MG63 (cell line): ENCODE measurements at regions not wholly inside any gene's neighbourhood (a gene's known extent, or its start where the extent isn't known, plus 50 kb on each side); places are given as distances from the start of the nearest gene placed in this dataset.
"Not testable (repeated sequence)": the region's sequence is repeated elsewhere in the genome, so short reads cannot be mapped to it uniquely, and the experiment has no call there.

ENCODE experiments used
- DNase-seq: peaks from one replicate; pipeline ENCODE4 v3.0.0-alpha.2; 2020
- H3K27me3 ChIP-seq: fragments of 250-450 bp; sonication (Bioruptor Pico); 2 replicates; pipeline ENCODE4 v1.5.1; 2020; ENCODE audit warnings: mild to moderate bottlenecking, moderate library complexity
- H3K36me3 ChIP-seq: fragments of 250-450 bp; sonication (Bioruptor Pico); 2 replicates; pipeline ENCODE4 v1.5.1; 2020; ENCODE audit warnings: mild to moderate bottlenecking, moderate library complexity
- H3K4me3 ChIP-seq: fragments of 250-450 bp; sonication (Bioruptor Pico); 2 replicates; pipeline ENCODE4 v1.5.1; 2020; ENCODE audit warnings: mild to moderate bottlenecking, moderate library complexity
- H3K9me3 ChIP-seq: fragments of 250-450 bp; sonication (Bioruptor Pico); 2 replicates; pipeline ENCODE4 v1.5.1; 2020; ENCODE audit warnings: mild to moderate bottlenecking, moderate library complexity

DNA sequence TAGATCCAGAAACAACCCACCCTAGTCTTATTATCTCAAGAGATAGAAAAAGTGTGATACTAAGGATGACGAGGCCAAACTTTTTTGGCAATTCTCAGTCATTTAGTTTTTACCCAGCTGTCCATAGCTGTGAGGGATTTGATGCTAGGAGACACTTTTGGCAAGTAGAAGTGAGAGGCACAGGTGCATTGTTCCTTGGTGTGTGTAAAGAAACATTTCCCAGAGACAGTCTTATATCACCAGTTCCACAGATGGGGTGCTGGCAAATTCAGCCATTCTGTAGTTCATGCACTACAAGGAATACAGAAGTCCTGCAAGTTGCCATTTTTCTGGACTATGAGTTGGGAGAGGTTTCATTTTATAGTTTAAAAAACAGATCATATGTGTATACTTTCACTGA lies 403.3 kb upstream of the GHITM start:
- H3K9me3 ChIP-seq = no peaks in the 10 kb centered on the region; the same call in 1 of the 2 replicates
- DNase-seq = no peak
- H3K27me3 ChIP-seq = no peaks in the 10 kb centered on the region
- no peaks in the 10 kb centered on the region for H3K36me3 ChIP-seq
- no peak overlapping the region for H3K4me3 ChIP-seq

DNA sequence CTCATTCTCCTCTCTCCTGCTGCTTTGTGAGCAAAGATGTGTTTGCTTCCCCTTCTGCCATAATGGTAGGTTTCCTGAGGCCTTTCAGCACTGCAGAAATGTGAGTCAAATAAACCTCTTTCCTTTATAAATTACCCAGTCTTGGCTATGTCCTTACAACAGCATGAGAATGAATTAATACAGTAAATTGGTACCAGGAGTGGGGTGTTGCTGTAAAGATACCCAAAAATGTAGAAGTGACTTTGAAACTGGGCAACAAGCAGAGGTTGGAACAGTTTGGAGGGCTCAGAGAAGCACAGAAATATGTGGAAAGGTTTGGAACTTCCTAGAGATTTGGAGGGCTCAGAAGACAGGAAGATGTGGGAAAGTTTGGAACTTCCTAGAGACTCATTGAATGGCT lies 388.7 kb upstream of the GHITM start:
- Histone ChIP-seq H3K4me3 (no peak overlapping the region), H3K36me3 (no peaks in the 10 kb centered on the region), H3K9me3 (peaks cover 7% of the 10 kb centered on the region), H3K27me3 (no peaks in the 10 kb centered on the region)
- DNase-seq = no peak

DNA sequence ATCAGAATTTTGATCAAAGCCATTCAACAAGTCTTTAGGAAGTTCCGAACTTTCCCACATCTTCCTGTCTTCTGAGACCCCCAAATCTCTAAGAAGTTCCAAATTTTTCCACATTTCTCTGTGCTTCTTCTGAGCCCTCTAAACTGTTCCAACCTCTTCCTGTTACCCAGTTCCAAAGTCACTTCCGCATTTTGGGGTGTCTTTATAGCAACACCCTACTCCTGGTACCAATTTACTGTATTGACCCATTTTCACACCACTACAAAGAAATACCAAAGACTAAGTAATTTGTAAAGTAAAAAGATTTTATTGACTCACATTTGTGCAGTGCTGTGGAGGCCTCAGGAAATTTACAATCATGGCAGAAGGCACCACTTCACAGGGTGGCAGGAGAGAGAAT lies 385.8 kb upstream of the GHITM start:
- DNase-seq = no peak
- Histone ChIP-seq H3K27me3 (no peaks in the 10 kb centered on the region), H3K9me3 (peaks cover 7% of the 10 kb centered on the region), H3K4me3 (no peak overlapping the region), H3K36me3 (no peaks in the 10 kb centered on the region)

DNA sequence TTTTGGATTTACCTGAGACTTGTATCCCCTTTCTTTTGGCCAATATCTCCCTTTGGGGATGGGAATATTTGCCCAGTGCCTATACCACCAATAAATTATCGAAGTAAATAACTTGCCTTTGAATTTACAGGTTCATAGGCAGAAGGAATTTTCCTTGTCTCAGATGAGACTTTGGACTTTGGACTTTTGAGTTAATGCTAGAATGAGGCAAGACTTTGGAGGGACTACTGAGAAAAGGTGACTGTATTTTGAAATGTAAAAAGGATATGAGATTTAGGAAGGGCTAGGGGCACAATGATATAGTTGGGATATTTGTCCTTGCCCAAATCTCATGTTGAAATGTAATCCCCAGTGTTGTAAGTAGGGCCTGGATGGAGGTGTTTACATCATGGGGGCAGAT lies 384.5 kb upstream of the GHITM start:
- H3K36me3 ChIP-seq = no peaks in the 10 kb centered on the region
- no peaks in the 10 kb centered on the region for H3K27me3 ChIP-seq
- no peak overlapping the region for H3K4me3 ChIP-seq
- peaks cover 7% of the 10 kb centered on the region for H3K9me3 ChIP-seq
- DNase-seq = no peak

DNA sequence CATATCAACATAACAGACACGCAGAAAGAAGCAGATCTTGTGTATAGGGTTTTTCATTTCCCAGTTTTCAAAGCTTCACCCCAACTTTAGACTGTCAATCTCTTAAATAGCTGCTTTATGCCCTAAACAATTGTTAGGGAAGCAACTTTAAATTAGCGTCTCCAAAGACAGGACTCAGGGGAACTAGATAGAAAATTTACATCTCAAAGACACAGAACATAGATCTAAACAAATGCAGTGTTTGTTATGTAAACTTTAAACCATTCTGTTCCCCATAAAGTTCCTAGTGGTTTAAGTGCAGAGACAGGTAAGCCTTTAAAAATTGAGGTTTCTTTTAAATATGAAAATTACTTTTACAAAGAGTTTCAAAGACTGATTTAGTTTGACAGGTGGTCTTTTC lies 379.2 kb upstream of the GHITM start:
- DNase-seq = no peak
- Histone ChIP-seq H3K4me3 (no peak overlapping the region), H3K36me3 (no peaks in the 10 kb centered on the region), H3K27me3 (no peaks in the 10 kb centered on the region; the same call in 1 of the 2 replicates), H3K9me3 (no peaks in the 10 kb centered on the region)

DNA sequence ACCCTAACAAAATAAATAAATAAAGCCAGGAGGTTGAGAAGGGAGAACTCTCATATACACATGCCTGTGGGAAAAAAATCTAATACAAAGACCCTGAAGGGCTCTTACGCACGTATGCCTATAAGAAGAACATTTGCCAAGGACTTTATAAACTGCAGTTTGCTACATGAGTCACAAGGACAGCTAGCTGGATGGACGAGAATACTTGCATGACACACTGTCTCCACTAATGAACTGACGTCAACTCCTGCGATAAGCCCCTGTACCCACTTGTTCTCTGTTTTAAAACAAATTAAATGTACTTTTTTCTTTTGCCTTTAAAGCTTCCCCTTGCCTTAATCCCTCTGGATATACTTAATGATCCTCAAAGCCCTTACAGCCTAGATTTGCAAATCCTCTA lies 374.6 kb upstream of the GHITM start:
- Histone ChIP-seq H3K4me3 (no peak overlapping the region), H3K36me3 (no peaks in the 10 kb centered on the region), H3K9me3 (no peaks in the 10 kb centered on the region), H3K27me3 (no peaks in the 10 kb centered on the region; the same call in 1 of the 2 replicates)
- peak; percentile 23 for DNase-seq

GRCh38 chr10:83765731-83766130 lies 373.6 kb upstream of the GHITM start:
- no peak for DNase-seq
- Histone ChIP-seq H3K9me3 (no peaks in the 10 kb centered on the region), H3K4me3 (no peak overlapping the region), H3K36me3 (no peaks in the 10 kb centered on the region), H3K27me3 (no peaks in the 10 kb centered on the region; the same call in 1 of the 2 replicates)

DNA sequence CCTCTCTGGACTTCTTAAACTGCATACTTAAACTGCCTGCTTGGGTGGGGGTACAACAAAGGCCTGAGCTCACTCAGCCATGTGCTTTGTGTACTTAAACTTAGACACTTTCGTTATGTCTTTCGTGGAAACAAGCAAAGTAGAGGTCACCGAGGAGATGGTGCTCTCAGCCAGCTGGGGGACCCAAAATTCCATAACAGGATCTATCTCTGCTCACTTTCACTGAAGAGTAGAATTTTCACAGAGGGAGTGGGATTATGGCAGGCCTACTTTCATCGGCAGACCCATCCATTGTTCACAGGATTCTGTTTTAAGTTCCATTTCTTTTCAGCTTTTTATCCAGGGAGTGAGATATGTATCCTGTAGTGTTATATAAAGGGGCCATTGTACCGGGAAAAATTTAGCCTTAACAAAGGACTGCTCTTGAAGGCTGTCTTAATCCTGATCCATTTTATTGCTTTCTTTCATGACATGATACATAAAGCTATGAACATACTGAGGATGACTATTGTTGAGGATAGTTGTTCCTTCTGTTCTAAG lies 370.0 kb upstream of the GHITM start:
- no peaks in the 10 kb centered on the region; the same call in 1 of the 2 replicates for H3K27me3 ChIP-seq
- H3K36me3 ChIP-seq = no peaks in the 10 kb centered on the region
- H3K4me3 ChIP-seq = no peak overlapping the region
- DNase-seq = no peak
- no peaks in the 10 kb centered on the region for H3K9me3 ChIP-seq

DNA sequence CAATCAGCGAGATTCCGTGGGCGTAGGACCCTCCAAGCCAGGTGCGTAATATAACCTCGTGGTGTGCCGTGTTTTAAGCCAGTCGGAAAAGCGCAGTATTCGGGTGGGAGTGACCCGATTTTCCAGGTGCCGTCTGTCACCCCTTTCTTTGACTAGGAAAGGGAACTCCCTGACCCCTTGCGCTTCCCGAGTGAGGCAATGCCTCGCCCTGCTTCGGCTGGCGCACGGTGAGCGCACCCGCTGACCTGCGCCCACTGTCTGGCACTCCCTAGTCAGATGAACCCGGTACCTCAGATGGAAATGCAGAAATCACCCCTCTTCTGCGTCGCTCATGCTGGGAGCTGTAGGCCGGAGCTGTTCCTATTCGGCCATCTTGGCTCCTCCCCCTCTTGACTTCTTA lies 352.6 kb upstream of the GHITM start:
- H3K9me3 ChIP-seq, H3K27me3 ChIP-seq, H3K4me3 ChIP-seq, H3K36me3 ChIP-seq, DNase-seq: not testable (repeated sequence)

- no peaks in the 10 kb centered on the region for H3K27me3 ChIP-seq
- H3K36me3 ChIP-seq = no peaks in the 10 kb centered on the region
- H3K4me3 ChIP-seq = no peak overlapping the region
- H3K9me3 ChIP-seq = no peaks in the 10 kb centered on the region
- no peak for DNase-seq
These were observed 337.3 kb upstream of the GHITM start for GRCh38 chr10:83801983-83802382.

DNA sequence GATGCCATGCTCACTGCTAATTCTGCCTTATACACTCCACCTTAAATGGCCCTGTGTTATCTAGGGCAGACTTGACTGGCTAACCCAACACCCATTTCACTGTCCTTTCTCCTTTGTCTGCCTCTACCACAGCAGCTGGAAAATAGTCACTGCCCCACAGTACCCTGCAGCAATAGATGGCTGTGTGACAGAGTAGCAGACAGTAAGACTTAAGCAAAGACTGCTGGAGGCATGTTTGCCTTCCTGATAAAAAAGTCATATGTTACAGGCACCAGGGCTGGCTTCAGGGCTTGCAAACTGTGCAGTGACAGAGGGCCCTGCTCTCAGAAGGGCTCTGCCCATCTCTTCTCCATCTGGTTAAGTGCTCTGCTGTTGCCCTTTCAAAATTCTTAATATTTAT lies 332.6 kb upstream of the GHITM start:
- Histone ChIP-seq H3K9me3 (no peaks in the 10 kb centered on the region), H3K27me3 (no peaks in the 10 kb centered on the region), H3K4me3 (no peak overlapping the region), H3K36me3 (no peaks in the 10 kb centered on the region)
- no peak for DNase-seq

GRCh38 chr10:83809001-83809400 lies 330.3 kb upstream of the GHITM start:
- no peak overlapping the region for H3K4me3 ChIP-seq
- no peaks in the 10 kb centered on the region for H3K27me3 ChIP-seq
- H3K36me3 ChIP-seq = no peaks in the 10 kb centered on the region
- no peaks in the 10 kb centered on the region for H3K9me3 ChIP-seq
- DNase-seq = no peak

GRCh38 chr10:83816942-83817341 lies 322.4 kb upstream of the GHITM start:
- no peak for DNase-seq
- Histone ChIP-seq H3K27me3 (no peaks in the 10 kb centered on the region), H3K9me3 (no peaks in the 10 kb centered on the region), H3K4me3 (no peak overlapping the region), H3K36me3 (no peaks in the 10 kb centered on the region)

DNA sequence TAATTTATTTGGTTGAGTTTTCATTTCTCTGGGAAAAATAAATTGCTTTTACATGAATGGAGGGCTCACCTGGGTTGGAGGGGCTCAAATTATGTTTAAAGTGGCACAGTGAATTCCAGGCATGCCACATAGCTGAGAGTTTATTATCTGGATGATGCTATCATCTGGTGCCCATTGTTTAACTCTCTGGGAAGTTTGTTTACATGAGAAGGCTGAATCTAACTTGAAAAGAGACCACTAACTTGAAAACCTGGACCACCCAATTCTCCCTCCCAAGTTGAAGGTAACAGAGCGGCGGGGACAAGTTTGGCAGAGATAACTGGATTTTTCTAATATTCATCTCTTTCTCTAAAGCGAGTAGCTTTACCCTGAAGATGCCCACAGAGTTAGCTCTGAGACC lies 321.5 kb upstream of the GHITM start:
- Histone ChIP-seq H3K9me3 (no peaks in the 10 kb centered on the region), H3K36me3 (no peaks in the 10 kb centered on the region), H3K4me3 (no peak overlapping the region), H3K27me3 (no peaks in the 10 kb centered on the region)
- DNase-seq = no peak

GRCh38 chr10:83819609-83820008 lies 319.7 kb upstream of the GHITM start:
- no peak overlapping the region for H3K4me3 ChIP-seq
- DNase-seq = no peak
- no peaks in the 10 kb centered on the region for H3K9me3 ChIP-seq
- no peaks in the 10 kb centered on the region for H3K27me3 ChIP-seq
- no peaks in the 10 kb centered on the region for H3K36me3 ChIP-seq

DNA sequence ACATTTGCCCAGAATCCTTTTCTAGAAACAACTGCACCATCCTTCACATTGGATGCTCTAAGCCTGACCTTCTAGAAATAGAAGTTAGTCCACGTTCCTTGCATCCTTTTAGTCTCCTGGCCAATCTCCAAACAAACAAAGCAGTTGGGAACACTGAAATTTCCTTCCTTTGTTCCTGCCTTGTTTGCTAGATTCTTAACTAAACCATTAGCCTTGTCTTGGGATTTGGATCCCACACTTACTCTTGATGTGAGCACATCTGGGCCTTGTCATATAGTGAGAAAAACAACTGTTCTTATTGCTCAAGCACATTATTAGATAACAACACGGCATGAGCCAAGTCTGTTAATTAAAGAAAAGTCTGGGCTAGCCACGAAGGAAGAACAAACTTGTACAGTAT lies 319.3 kb upstream of the GHITM start:
- DNase-seq = no peak
- Histone ChIP-seq H3K9me3 (no peaks in the 10 kb centered on the region), H3K27me3 (no peaks in the 10 kb centered on the region), H3K36me3 (no peaks in the 10 kb centered on the region), H3K4me3 (no peak overlapping the region)

DNA sequence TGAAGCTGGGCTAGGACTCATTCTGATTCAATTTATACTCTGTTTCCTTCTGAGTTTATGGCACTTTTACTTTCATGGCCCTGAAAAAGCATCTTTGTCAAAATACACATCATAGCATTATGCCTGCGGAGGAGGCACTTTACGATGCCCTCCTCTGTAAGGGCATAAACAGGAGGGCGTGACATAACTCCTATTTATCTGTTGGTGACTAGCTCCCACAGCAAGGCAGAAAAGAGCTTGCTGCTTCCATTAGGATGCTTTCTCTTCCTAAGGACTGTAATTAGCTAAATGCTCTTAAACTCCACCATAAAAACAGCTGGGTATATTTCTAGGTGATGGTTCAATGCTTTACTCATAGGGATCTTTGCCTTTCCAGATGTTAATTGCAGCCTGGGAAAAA lies 315.2 kb upstream of the GHITM start:
- Histone ChIP-seq H3K36me3 (no peaks in the 10 kb centered on the region), H3K4me3 (no peak overlapping the region), H3K9me3 (no peaks in the 10 kb centered on the region), H3K27me3 (no peaks in the 10 kb centered on the region)
- DNase-seq = no peak

- DNase-seq = no peak
- no peaks in the 10 kb centered on the region for H3K27me3 ChIP-seq
- no peaks in the 10 kb centered on the region for H3K36me3 ChIP-seq
- H3K4me3 ChIP-seq = no peak overlapping the region
- H3K9me3 ChIP-seq = no peaks in the 10 kb centered on the region
These were observed 305.2 kb upstream of the GHITM start for GRCh38 chr10:83834096-83834495.
